NCI-H345 (cell line): ENCODE measurements at regions not wholly inside any gene's neighbourhood (a gene's known extent, or its start where the extent isn't known, plus 50 kb on each side); places are given as distances from the start of the nearest gene placed in this dataset.

Source experiments
- DNase-seq: peaks from one replicate; lab custom pipeline; 2025; lab: John Stamatoyannopoulos, UW

- no peak for DNase-seq
These were observed 178.0 kb downstream of the PRDM2 start for GRCh38 chr1:13878021-13878420.

GRCh38 chr1:13878451-13878850 lies 178.5 kb downstream of the PRDM2 start:
- no peak for DNase-seq

GRCh38 chr1:13881385-13882088 lies 181.5 kb downstream of the PRDM2 start:
- no peak for DNase-seq

GRCh38 chr1:13888351-13888986 lies 188.5 kb downstream of the PRDM2 start:
- DNase-seq = no peak

GRCh38 chr1:13889495-13889894 lies 189.5 kb downstream of the PRDM2 start:
- DNase-seq = no peak

GRCh38 chr1:13890766-13891165 lies 190.8 kb downstream of the PRDM2 start:
- DNase-seq = no peak

GRCh38 chr1:13892198-13892597 lies 192.2 kb downstream of the PRDM2 start:
- DNase-seq = no peak

- DNase-seq = peak; percentile 55
These were observed 192.8 kb downstream of the PRDM2 start for GRCh38 chr1:13892671-13893325.

- no peak for DNase-seq
These were observed 193.4 kb downstream of the PRDM2 start for GRCh38 chr1:13893409-13893821.

- DNase-seq = peak; percentile 65
These were observed 196.9 kb downstream of the PRDM2 start for GRCh38 chr1:13896932-13897331.

- DNase-seq = no peak
These were observed 198.4 kb downstream of the PRDM2 start for GRCh38 chr1:13898406-13898805.

- no peak for DNase-seq
These were observed 199.9 kb downstream of the PRDM2 start for GRCh38 chr1:13899856-13900255.

GRCh38 chr1:13900583-13900982 lies 200.6 kb downstream of the PRDM2 start:
- DNase-seq = no peak

- peak; percentile 27 for DNase-seq
These were observed 201.1 kb downstream of the PRDM2 start for GRCh38 chr1:13901039-13901438.

- no peak for DNase-seq
These were observed 201.6 kb downstream of the PRDM2 start for GRCh38 chr1:13901597-13901996.

- DNase-seq = no peak
These were observed 208.1 kb downstream of the PRDM2 start for GRCh38 chr1:13908128-13908527.

GRCh38 chr1:13911697-13912619 lies 212.0 kb downstream of the PRDM2 start:
- DNase-seq = no peak

GRCh38 chr1:13913396-13913795 lies 213.4 kb downstream of the PRDM2 start:
- no peak for DNase-seq

- DNase-seq = no peak
These were observed 216.5 kb downstream of the PRDM2 start for GRCh38 chr1:13916530-13916929.

- DNase-seq = no peak
These were observed 217.6 kb downstream of the PRDM2 start for GRCh38 chr1:13917607-13918006.

GRCh38 chr1:13918862-13919261 lies 218.9 kb downstream of the PRDM2 start:
- DNase-seq = no peak

GRCh38 chr1:13921190-13921589 lies 221.2 kb downstream of the PRDM2 start:
- DNase-seq = no peak
